Cardiac fibroblast (primary cell): ENCODE measurements at regions not wholly inside any gene's neighbourhood (a gene's known extent, or its start where the extent isn't known, plus 50 kb on each side); places are given as distances from the start of the nearest gene placed in this dataset.
A peak's percentile ranks its signal among the peaks of the same experiment; 100 is the strongest.
"Not testable (repeated sequence)": the region's sequence is repeated elsewhere in the genome, so short reads cannot be mapped to it uniquely, and the experiment has no call there.

Experiments used
- DNase-seq, 2 donors: peaks; one replicate each; pipeline versions ENCODE4 v3.0.0 to v3.0.0-alpha.2; 2010; ENCODE audit warnings: low read depth in 2 of 2
- H3K4me3 ChIP-seq, 2 donors: replicated peaks in 1 of 2; 1 replicate in 1 of 2; 2 replicates in 1 of 2; pipeline ENCODE4 v1.5.1; 2011; ENCODE audit warnings: low read depth in 2 of 2, low read length in 2 of 2, mild to moderate bottlenecking in 2 of 2, moderate library complexity in 1 of 2
- CTCF ChIP-seq: IDR thresholded peaks from one replicate; pipeline ENCODE4 v1.5.1; 2011; ENCODE audit warnings: low read depth, mild to moderate bottlenecking, low read length, inconsistent platforms

- H3K4me3 ChIP-seq, result no peak overlapping the region
- peak; percentile 17 to 53 for DNase-seq
- TF ChIP-seq CTCF, result no peak
Measured at GRCh38 chr4:137896221-137896737, 345.9 kb downstream of the SLC7A11 start.

GRCh38 chr4:137895515-137895914 is 346.6 kb downstream of the SLC7A11 start:
- not testable (repeated sequence) for DNase-seq, H3K4me3 ChIP-seq

GRCh38 chr4:137892134-137892533 is 350.0 kb downstream of the SLC7A11 start:
- DNase-seq, result peak in 1 of 2 donors; percentile 9
- TF ChIP-seq CTCF, result no peak
- no peak overlapping the region for H3K4me3 ChIP-seq

GRCh38 chr4:137890812-137891211 is 351.3 kb downstream of the SLC7A11 start:
- no peak for TF ChIP-seq CTCF

GRCh38 chr4:137881641-137882040 is 349.3 kb upstream of the PCDH18 start:
- no peak overlapping the region for H3K4me3 ChIP-seq
- DNase-seq, result no peak
- no peak for TF ChIP-seq CTCF

More at GRCh38 chr4:137890812-137891211, 351.3 kb downstream of the SLC7A11 start:
- no peak for DNase-seq
- H3K4me3 ChIP-seq, result no peak overlapping the region

- DNase-seq, H3K4me3 ChIP-seq: not testable (repeated sequence)
Measured at GRCh38 chr4:137868067-137868466, 335.8 kb upstream of the PCDH18 start.

GRCh38 chr4:137866671-137867070 is 334.4 kb upstream of the PCDH18 start:
- no peak overlapping the region for H3K4me3 ChIP-seq
- DNase-seq, result no peak
- TF ChIP-seq CTCF, result no peak

- peak; percentile 43 for TF ChIP-seq CTCF
- DNase-seq, result peak; percentile 57 to 61
- no peak overlapping the region for H3K4me3 ChIP-seq
Measured at GRCh38 chr4:137861682-137862081, 329.4 kb upstream of the PCDH18 start.
